ENCODE measurements at regions not wholly inside any gene's neighbourhood (a gene's known extent, or its start where the extent isn't known, plus 50 kb on each side); places are given as distances from the start of the nearest gene placed in this dataset.

- Histone ChIP-seq H3K9ac (ENCODE audit: low read length) (no peak overlapping the region), H3K27ac (ENCODE audit: low read depth, low read length) (no peak overlapping the region), H3K36me3 (ENCODE audit: control insufficient read depth, insufficient read depth, low read length) (no peaks in the 10 kb centered on the region), H3K4me1 (ENCODE audit: control insufficient read depth, insufficient read depth, low read length) (no peaks in the 10 kb centered on the region), H3K27me3 (ENCODE audit: control insufficient read depth, insufficient read depth, low read length) (no peaks in the 10 kb centered on the region), H3K4me3 (ENCODE audit: low read length) (no peak overlapping the region)
These were observed 82.0 kb upstream of the HIVEP3 start for GRCh38 chr1:42000766-42001165.

- no peak overlapping the region for H3K9ac ChIP-seq (ENCODE audit: low read length)
- H3K4me1 ChIP-seq (ENCODE audit: control insufficient read depth, insufficient read depth, low read length), result no peaks in the 10 kb centered on the region
These were observed 81.2 kb upstream of the HIVEP3 start for GRCh38 chr1:41999884-42000283.

GRCh38 chr1:41998250-41998649, 79.5 kb upstream of the HIVEP3 start:
- Histone ChIP-seq H3K4me1 (ENCODE audit: control insufficient read depth, insufficient read depth, low read length) (no peaks in the 10 kb centered on the region), H3K27me3 (ENCODE audit: control insufficient read depth, insufficient read depth, low read length) (no peaks in the 10 kb centered on the region), H3K27ac (ENCODE audit: low read depth, low read length) (no peak overlapping the region), H3K4me3 (ENCODE audit: low read length) (no peak overlapping the region), H3K36me3 (ENCODE audit: control insufficient read depth, insufficient read depth, low read length) (no peaks in the 10 kb centered on the region), H3K9ac (ENCODE audit: low read length) (no peak overlapping the region)

More at GRCh38 chr1:41999884-42000283, 81.2 kb upstream of the HIVEP3 start:
- Histone ChIP-seq H3K27ac (ENCODE audit: low read depth, low read length) (no peak overlapping the region), H3K4me3 (ENCODE audit: low read length) (no peak overlapping the region), H3K27me3 (ENCODE audit: control insufficient read depth, insufficient read depth, low read length) (no peaks in the 10 kb centered on the region), H3K36me3 (ENCODE audit: control insufficient read depth, insufficient read depth, low read length) (no peaks in the 10 kb centered on the region)

GRCh38 chr1:41997153-41997552, 78.4 kb upstream of the HIVEP3 start:
- no peaks in the 10 kb centered on the region for H3K27me3 ChIP-seq (ENCODE audit: control insufficient read depth, insufficient read depth, low read length)
- no peak overlapping the region for H3K4me3 ChIP-seq (ENCODE audit: low read length)
- no peaks in the 10 kb centered on the region for H3K36me3 ChIP-seq (ENCODE audit: control insufficient read depth, insufficient read depth, low read length)
- no peak overlapping the region for H3K27ac ChIP-seq (ENCODE audit: low read depth, low read length)
- H3K9ac ChIP-seq (ENCODE audit: low read length), result no peak overlapping the region
- no peaks in the 10 kb centered on the region for H3K4me1 ChIP-seq (ENCODE audit: control insufficient read depth, insufficient read depth, low read length)

GRCh38 chr1:41995441-41996130, 76.9 kb upstream of the HIVEP3 start:
- Histone ChIP-seq H3K4me1 (ENCODE audit: control insufficient read depth, insufficient read depth, low read length) (no peaks in the 10 kb centered on the region), H3K9ac (ENCODE audit: low read length) (no peak overlapping the region), H3K4me3 (ENCODE audit: low read length) (no peak overlapping the region), H3K27ac (ENCODE audit: low read depth, low read length) (no peak overlapping the region), H3K36me3 (ENCODE audit: control insufficient read depth, insufficient read depth, low read length) (no peaks in the 10 kb centered on the region), H3K27me3 (ENCODE audit: control insufficient read depth, insufficient read depth, low read length) (no peaks in the 10 kb centered on the region)

- no peaks in the 10 kb centered on the region for H3K27me3 ChIP-seq (ENCODE audit: control insufficient read depth, insufficient read depth, low read length)
- H3K9ac ChIP-seq (ENCODE audit: low read length), result no peak overlapping the region
- H3K4me3 ChIP-seq (ENCODE audit: low read length), result no peak overlapping the region
- no peaks in the 10 kb centered on the region for H3K36me3 ChIP-seq (ENCODE audit: control insufficient read depth, insufficient read depth, low read length)
- H3K4me1 ChIP-seq (ENCODE audit: control insufficient read depth, insufficient read depth, low read length), result no peaks in the 10 kb centered on the region
- no peak overlapping the region for H3K27ac ChIP-seq (ENCODE audit: low read depth, low read length)
These were observed 75.6 kb upstream of the HIVEP3 start for GRCh38 chr1:41994195-41994894.

GRCh38 chr1:41983451-41983850, 64.7 kb upstream of the HIVEP3 start:
- H3K27ac ChIP-seq (ENCODE audit: low read depth, low read length), result no peak overlapping the region
- H3K9ac ChIP-seq (ENCODE audit: low read length), result no peak overlapping the region
- H3K27me3 ChIP-seq (ENCODE audit: control insufficient read depth, insufficient read depth, low read length), result no peaks in the 10 kb centered on the region
- no peak overlapping the region for H3K4me3 ChIP-seq (ENCODE audit: low read length)
- H3K4me1 ChIP-seq (ENCODE audit: control insufficient read depth, insufficient read depth, low read length), result no peaks in the 10 kb centered on the region
- H3K36me3 ChIP-seq (ENCODE audit: control insufficient read depth, insufficient read depth, low read length), result no peaks in the 10 kb centered on the region

GRCh38 chr1:41981796-41982195, 63.1 kb upstream of the HIVEP3 start:
- Histone ChIP-seq H3K4me1 (ENCODE audit: control insufficient read depth, insufficient read depth, low read length) (no peaks in the 10 kb centered on the region), H3K36me3 (ENCODE audit: control insufficient read depth, insufficient read depth, low read length) (no peaks in the 10 kb centered on the region), H3K4me3 (ENCODE audit: low read length) (no peak overlapping the region), H3K27me3 (ENCODE audit: control insufficient read depth, insufficient read depth, low read length) (no peaks in the 10 kb centered on the region), H3K27ac (ENCODE audit: low read depth, low read length) (no peak overlapping the region), H3K9ac (ENCODE audit: low read length) (no peak overlapping the region)

- Histone ChIP-seq H3K27ac (ENCODE audit: low read depth, low read length) (no peak overlapping the region), H3K27me3 (ENCODE audit: control insufficient read depth, insufficient read depth, low read length) (no peaks in the 10 kb centered on the region), H3K4me3 (ENCODE audit: low read length) (no peak overlapping the region), H3K4me1 (ENCODE audit: control insufficient read depth, insufficient read depth, low read length) (no peaks in the 10 kb centered on the region), H3K9ac (ENCODE audit: low read length) (no peak overlapping the region), H3K36me3 (ENCODE audit: control insufficient read depth, insufficient read depth, low read length) (no peaks in the 10 kb centered on the region)
These were observed 62.3 kb upstream of the HIVEP3 start for GRCh38 chr1:41980827-41981653.

GRCh38 chr1:41978986-41979385, 60.3 kb upstream of the HIVEP3 start:
- Histone ChIP-seq H3K9ac (ENCODE audit: low read length) (no peak overlapping the region), H3K4me3 (ENCODE audit: low read length) (no peak overlapping the region), H3K27ac (ENCODE audit: low read depth, low read length) (no peak overlapping the region), H3K4me1 (ENCODE audit: control insufficient read depth, insufficient read depth, low read length) (no peaks in the 10 kb centered on the region), H3K36me3 (ENCODE audit: control insufficient read depth, insufficient read depth, low read length) (no peaks in the 10 kb centered on the region), H3K27me3 (ENCODE audit: control insufficient read depth, insufficient read depth, low read length) (no peaks in the 10 kb centered on the region)

GRCh38 chr1:41977326-41977725, 58.6 kb upstream of the HIVEP3 start:
- Histone ChIP-seq H3K27me3 (ENCODE audit: control insufficient read depth, insufficient read depth, low read length) (no peaks in the 10 kb centered on the region), H3K4me3 (ENCODE audit: low read length) (no peak overlapping the region), H3K36me3 (ENCODE audit: control insufficient read depth, insufficient read depth, low read length) (no peaks in the 10 kb centered on the region), H3K9ac (ENCODE audit: low read length) (no peak overlapping the region), H3K4me1 (ENCODE audit: control insufficient read depth, insufficient read depth, low read length) (no peaks in the 10 kb centered on the region), H3K27ac (ENCODE audit: low read depth, low read length) (no peak overlapping the region)

GRCh38 chr1:41976671-41977070, 57.9 kb upstream of the HIVEP3 start:
- no peak overlapping the region for H3K4me3 ChIP-seq (ENCODE audit: low read length)
- H3K9ac ChIP-seq (ENCODE audit: low read length), result no peak overlapping the region
- H3K27ac ChIP-seq (ENCODE audit: low read depth, low read length), result no peak overlapping the region
- H3K27me3 ChIP-seq (ENCODE audit: control insufficient read depth, insufficient read depth, low read length), result no peaks in the 10 kb centered on the region
- no peaks in the 10 kb centered on the region for H3K4me1 ChIP-seq (ENCODE audit: control insufficient read depth, insufficient read depth, low read length)
- no peaks in the 10 kb centered on the region for H3K36me3 ChIP-seq (ENCODE audit: control insufficient read depth, insufficient read depth, low read length)

Data from rectal smooth muscle tissue (tissue), 1 donor.